Natural killer cell (primary cell): ENCODE measurements at regions not wholly inside any gene's neighbourhood (a gene's known extent, or its start where the extent isn't known, plus 50 kb on each side); places are given as distances from the start of the nearest gene placed in this dataset.

Experiments
- ATAC-seq, 3 donors: fragments of 150-1000 bp in 2 of 3; fragments of 200-7000 bp in 1 of 3; cut with Tn5 transposase; 1 replicate in 1 of 3; 2 replicates in 2 of 3; pipeline ENCODE4 v1.10.0; 2021; ENCODE audit warnings: mild to moderate bottlenecking in 2 of 3, moderate library complexity in 2 of 3
- DNase-seq, 2 donors: peaks; one replicate each; pipeline versions ENCODE4 v3.0.0 to v3.0.0-alpha.2; 2013 to 2021; ENCODE audit warnings: mixed read lengths in 1 of 2
- H3K27ac ChIP-seq: one replicate; pipeline ENCODE4 v1.5.1; 2013; ENCODE audit warnings: mild to moderate bottlenecking, low read length
- H3K27me3 ChIP-seq: one replicate; pipeline ENCODE4 v1.6.1; 2013; ENCODE audit warnings: low read length; ENCODE audit not compliant: control insufficient read depth, insufficient read depth
- H3K36me3 ChIP-seq: one replicate; pipeline ENCODE4 v1.6.1; 2013; ENCODE audit warnings: low read length; ENCODE audit not compliant: control insufficient read depth, insufficient read depth
- H3K4me1 ChIP-seq: one replicate; pipeline ENCODE4 v1.6.1; 2013; ENCODE audit warnings: low read length; ENCODE audit not compliant: control insufficient read depth, insufficient read depth
- H3K4me3 ChIP-seq: one replicate; pipeline ENCODE4 v1.5.1; 2013; ENCODE audit warnings: low read length
- H3K9me3 ChIP-seq: one replicate; pipeline ENCODE4 v1.6.1; 2013; ENCODE audit warnings: low read length; ENCODE audit not compliant: control insufficient read depth, insufficient read depth
- H3K27ac Mint-ChIP-seq, 2 donors: one replicate each; pipeline ENCODE4 v1.8.0; 2022; ENCODE audit warnings: mild to moderate bottlenecking in 2 of 2, mixed read lengths in 2 of 2, moderate library complexity in 1 of 2
- H3K27me3 Mint-ChIP-seq, 2 donors: one replicate each; pipeline ENCODE4 v1.8.0; 2022; ENCODE audit warnings: low read depth in 2 of 2, mixed read lengths in 2 of 2
- H3K36me3 Mint-ChIP-seq: one replicate; pipeline ENCODE4 v1.8.0; 2022; ENCODE audit warnings: mixed read lengths
- H3K4me1 Mint-ChIP-seq, 2 donors: one replicate each; pipeline ENCODE4 v1.8.0; 2022; ENCODE audit warnings: mixed read lengths in 2 of 2
- H3K4me3 Mint-ChIP-seq: one replicate; pipeline ENCODE4 v1.8.0; 2022; ENCODE audit warnings: mild to moderate bottlenecking, moderate library complexity, mixed read lengths
- H3K9me3 Mint-ChIP-seq, 2 donors: one replicate each; pipeline ENCODE4 v1.8.0; 2022; ENCODE audit warnings: mixed read lengths in 2 of 2
- CTCF ChIP-seq: fragments of 200-600 bp; IDR thresholded peaks from one replicate; pipeline ENCODE4 v1.8.0; 2022; ENCODE audit warnings: antibody characterized with exemption
- WGBS: methylation state at CpG from one replicate; pipeline ENCODE4 v1.1.7; 2013; ENCODE audit warnings: missing lambda C conversion rate; ENCODE audit not compliant: insufficient coverage; 5-methylcytosine and 5-hydroxymethylcytosine counted together
- intact Hi-C: fragments of 100-400 bp; cut with micrococcal nuclease; formaldehyde crosslinking; loops from one replicate; pipeline ENCODE4 v1.14.2; 2022

- H3K4me1 ChIP-seq: no peaks in the 10 kb centered on the region
- ATAC-seq: no peak
- H3K4me3 ChIP-seq: no peak overlapping the region
- Mint-ChIP-seq H3K4me3 (no peak overlapping the region), H3K27ac (no peak overlapping the region), H3K4me1 (no peaks in the 10 kb centered on the region), H3K36me3 (no peaks in the 10 kb centered on the region), H3K27me3 (peaks cover 14 to 20% of the 10 kb centered on the region in 2 donors), H3K9me3 (no peaks in the 10 kb centered on the region)
- intact Hi-C loops: no loop called here
- no peaks in the 10 kb centered on the region for H3K36me3 ChIP-seq
- no peaks in the 10 kb centered on the region for H3K27me3 ChIP-seq
- no peak overlapping the region for H3K27ac ChIP-seq
- TF ChIP-seq CTCF: no peak
- no peaks in the 10 kb centered on the region for H3K9me3 ChIP-seq
- DNase-seq: no peak
These were observed 57.0 kb upstream of the TRABD2B start for GRCh38 chr1:48054232-48054631.

- Histone ChIP-seq H3K9me3 (no peaks in the 10 kb centered on the region), H3K27ac (no peak overlapping the region), H3K36me3 (no peaks in the 10 kb centered on the region), H3K4me3 (no peak overlapping the region), H3K27me3 (no peaks in the 10 kb centered on the region), H3K4me1 (no peaks in the 10 kb centered on the region)
- DNase-seq (no peak), ATAC-seq (no peak)
- Mint-ChIP-seq H3K27ac (no peak overlapping the region), H3K27me3 (peaks cover 14 to 23% of the 10 kb centered on the region in 2 donors), H3K4me1 (no peaks in the 10 kb centered on the region), H3K9me3 (no peaks in the 10 kb centered on the region), H3K36me3 (no peaks in the 10 kb centered on the region), H3K4me3 (no peak overlapping the region)
- WGBS: 80% methylated on average over 1 of the region's 1 CpG
- intact Hi-C loops: no loop called here
- no peak for TF ChIP-seq CTCF
These were observed 55.7 kb upstream of the TRABD2B start for GRCh38 chr1:48052923-48053291.

GRCh38 chr1:48051466-48052126, 54.4 kb upstream of the TRABD2B start:
- no peaks in the 10 kb centered on the region for H3K36me3 Mint-ChIP-seq
- H3K9me3 Mint-ChIP-seq: no peaks in the 10 kb centered on the region
- no peaks in the 10 kb centered on the region for H3K9me3 ChIP-seq
- no peak for TF ChIP-seq CTCF
- H3K27ac ChIP-seq: no peak overlapping the region
- H3K4me3 ChIP-seq: no peak overlapping the region
- intact Hi-C loops: no loop called here
- H3K36me3 ChIP-seq: no peaks in the 10 kb centered on the region
- H3K4me1 Mint-ChIP-seq: no peaks in the 10 kb centered on the region
- 80% methylated on average over 5 of the region's 5 CpGs for whole genome bisulfite sequencing
- H3K4me1 ChIP-seq: no peaks in the 10 kb centered on the region
- no peak for DNase-seq
- no peak overlapping the region for H3K4me3 Mint-ChIP-seq
- H3K27ac Mint-ChIP-seq: no peak overlapping the region
- H3K27me3 ChIP-seq: no peaks in the 10 kb centered on the region
- peaks cover 15 to 17% of the 10 kb centered on the region in 2 donors for H3K27me3 Mint-ChIP-seq
- no peak for ATAC-seq

GRCh38 chr1:48049823-48050535, 52.8 kb upstream of the TRABD2B start:
- no peak for TF ChIP-seq CTCF
- Histone ChIP-seq H3K27me3 (no peaks in the 10 kb centered on the region), H3K4me1 (no peaks in the 10 kb centered on the region), H3K9me3 (no peaks in the 10 kb centered on the region), H3K36me3 (no peaks in the 10 kb centered on the region), H3K4me3 (no peak overlapping the region), H3K27ac (no peak overlapping the region)
- no peaks in the 10 kb centered on the region for H3K4me1 Mint-ChIP-seq
- DNase-seq: no peak
- H3K27ac Mint-ChIP-seq: no peak overlapping the region
- H3K27me3 Mint-ChIP-seq: peaks cover 9 to 10% of the 10 kb centered on the region in 2 donors
- H3K36me3 Mint-ChIP-seq: no peaks in the 10 kb centered on the region
- H3K9me3 Mint-ChIP-seq: no peaks in the 10 kb centered on the region
- intact Hi-C loops: no loop called here
- ATAC-seq: no peak
- no peak overlapping the region for H3K4me3 Mint-ChIP-seq
- WGBS: 82% methylated on average over 7 of the region's 8 CpGs
